C4-2B (cell line): ENCODE measurements at regions not wholly inside any gene's neighbourhood (a gene's known extent, or its start where the extent isn't known, plus 50 kb on each side); places are given as distances from the start of the nearest gene placed in this dataset.

ENCODE experiments used
- ZFX ChIP-seq: fragments of 450-650 bp; IDR thresholded peaks from 2 replicates; pipeline ENCODE4 v1.6.1; 2017
- TF ChIP-seq, protein P1 (sequence below): fragments of 450-650 bp; conservative IDR thresholded peaks from 2 replicates; pipeline ENCODE4 v1.5.1; 2017; ENCODE audit warnings: mild to moderate bottlenecking

DNA sequence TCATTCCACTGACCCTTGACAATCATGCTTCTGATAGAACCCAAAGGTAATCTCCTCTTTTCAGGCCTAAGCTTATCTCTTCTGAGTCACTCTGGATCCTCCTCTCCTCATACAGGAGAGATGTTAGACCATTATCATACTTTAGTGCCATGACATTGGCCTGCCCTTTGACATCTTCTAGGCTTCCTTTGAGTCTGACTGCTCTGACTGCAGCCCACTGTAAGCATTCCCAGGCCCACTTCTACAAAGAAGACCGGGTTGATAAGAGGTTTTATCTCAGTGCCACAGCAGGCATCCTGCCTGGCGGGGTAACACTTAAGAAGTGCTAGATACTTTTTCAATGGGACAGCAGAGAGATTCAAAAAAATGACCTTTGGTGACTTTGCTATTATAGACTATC lies 438.0 kb downstream of the KCNA4 start:
- TF ChIP-seq, protein P1, sequence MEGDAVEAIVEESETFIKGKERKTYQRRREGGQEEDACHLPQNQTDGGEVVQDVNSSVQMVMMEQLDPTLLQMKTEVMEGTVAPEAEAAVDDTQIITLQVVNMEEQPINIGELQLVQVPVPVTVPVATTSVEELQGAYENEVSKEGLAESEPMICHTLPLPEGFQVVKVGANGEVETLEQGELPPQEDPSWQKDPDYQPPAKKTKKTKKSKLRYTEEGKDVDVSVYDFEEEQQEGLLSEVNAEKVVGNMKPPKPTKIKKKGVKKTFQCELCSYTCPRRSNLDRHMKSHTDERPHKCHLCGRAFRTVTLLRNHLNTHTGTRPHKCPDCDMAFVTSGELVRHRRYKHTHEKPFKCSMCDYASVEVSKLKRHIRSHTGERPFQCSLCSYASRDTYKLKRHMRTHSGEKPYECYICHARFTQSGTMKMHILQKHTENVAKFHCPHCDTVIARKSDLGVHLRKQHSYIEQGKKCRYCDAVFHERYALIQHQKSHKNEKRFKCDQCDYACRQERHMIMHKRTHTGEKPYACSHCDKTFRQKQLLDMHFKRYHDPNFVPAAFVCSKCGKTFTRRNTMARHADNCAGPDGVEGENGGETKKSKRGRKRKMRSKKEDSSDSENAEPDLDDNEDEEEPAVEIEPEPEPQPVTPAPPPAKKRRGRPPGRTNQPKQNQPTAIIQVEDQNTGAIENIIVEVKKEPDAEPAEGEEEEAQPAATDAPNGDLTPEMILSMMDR = no peak
- no peak for TF ChIP-seq ZFX
